Putamen (tissue), 1 donor: ENCODE measurements at regions not wholly inside any gene's neighbourhood (a gene's known extent, or its start where the extent isn't known, plus 50 kb on each side); places are given as distances from the start of the nearest gene placed in this dataset.

Source experiments
- DNase-seq: peaks from one replicate; pipeline ENCODE4 v3.0.0-alpha.2; 2016; ENCODE audit warnings: low spot score

- no peak for DNase-seq
These were observed 138.5 kb downstream of the RBM26 start for GRCh38 chr13:79267560-79267959.

GRCh38 chr13:79258489-79258888 lies 147.6 kb downstream of the RBM26 start:
- DNase-seq, result no peak

DNA sequence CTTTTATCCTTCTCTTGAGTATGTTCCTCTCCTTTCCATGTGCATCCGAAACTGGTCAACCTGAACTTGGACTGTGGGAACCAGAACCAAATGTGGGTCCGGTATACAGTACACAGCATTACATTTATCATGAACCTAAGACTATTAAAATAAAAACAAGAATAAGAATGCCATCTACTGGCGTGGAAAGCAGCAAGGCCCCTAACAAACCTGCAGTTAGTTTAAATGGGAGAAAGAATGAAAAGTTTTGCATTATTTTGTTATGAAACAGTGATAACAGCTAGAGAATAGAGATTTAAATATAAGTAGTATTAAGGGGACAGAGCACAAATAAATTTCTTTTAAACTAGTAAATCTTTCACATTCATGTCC lies 159.5 kb downstream of the RBM26 start:
- no peak for DNase-seq

GRCh38 chr13:79245937-79246577 lies 160.0 kb downstream of the RBM26 start:
- no peak for DNase-seq

DNA sequence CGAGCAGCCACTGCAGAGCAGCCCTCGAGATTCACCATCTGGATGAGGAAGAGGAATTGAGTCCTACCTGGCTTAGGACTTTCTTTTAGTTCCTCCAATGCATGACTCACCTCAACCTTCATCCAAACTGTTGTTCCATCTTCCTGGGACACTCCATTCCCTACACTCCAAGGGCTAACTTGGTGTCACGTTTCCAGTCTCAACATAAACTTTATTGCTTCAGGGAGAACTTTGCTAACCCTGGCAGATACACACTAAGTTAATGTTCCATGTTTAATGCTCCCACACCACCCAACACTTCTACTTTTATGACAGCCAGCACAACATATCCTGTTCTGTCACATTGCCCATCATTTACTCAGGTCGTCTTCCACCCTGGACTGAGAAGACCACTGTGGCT lies 164.4 kb downstream of the RBM26 start:
- no peak for DNase-seq

DNA sequence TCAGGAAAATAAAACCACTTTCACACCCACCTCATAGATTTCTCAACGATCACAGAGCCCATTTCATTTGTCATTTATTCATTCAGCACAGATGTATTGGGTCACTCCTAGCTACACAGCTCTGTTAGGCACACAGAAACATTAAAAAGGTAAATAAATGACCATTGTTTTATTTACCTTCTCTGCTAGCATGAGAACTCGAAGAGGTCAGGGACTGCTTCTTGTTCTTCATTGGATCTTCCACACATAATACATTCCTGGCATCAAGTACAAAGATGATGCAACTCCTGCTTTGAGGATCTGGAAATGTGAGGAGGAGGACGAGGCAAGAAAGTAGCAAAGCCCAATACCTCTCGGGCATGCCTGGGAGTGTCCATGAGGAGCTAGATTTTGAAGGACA lies 168.1 kb downstream of the RBM26 start:
- DNase-seq, result no peak

DNA sequence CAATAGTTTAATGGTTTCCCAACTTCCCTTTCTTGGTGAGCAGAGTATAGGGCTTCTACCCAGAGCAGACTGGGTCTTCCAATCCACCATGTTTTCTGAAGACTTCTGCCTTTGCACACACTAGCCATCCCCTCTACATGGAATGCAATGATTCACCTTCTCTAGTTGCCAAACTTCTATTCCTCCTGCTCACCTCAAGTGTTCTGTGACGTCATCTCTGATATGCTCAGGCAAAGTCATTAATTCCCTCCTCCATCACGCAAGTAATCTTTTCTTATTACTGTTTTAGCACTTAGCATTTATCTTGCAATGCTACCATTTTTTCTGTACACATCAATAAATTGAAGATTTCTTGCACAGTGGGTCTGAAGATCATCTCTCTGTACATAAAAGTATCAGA lies 174.2 kb downstream of the RBM26 start:
- DNase-seq, result no peak

- DNase-seq, result no peak
These were observed 176.3 kb downstream of the RBM26 start for GRCh38 chr13:79229761-79230160.

DNA sequence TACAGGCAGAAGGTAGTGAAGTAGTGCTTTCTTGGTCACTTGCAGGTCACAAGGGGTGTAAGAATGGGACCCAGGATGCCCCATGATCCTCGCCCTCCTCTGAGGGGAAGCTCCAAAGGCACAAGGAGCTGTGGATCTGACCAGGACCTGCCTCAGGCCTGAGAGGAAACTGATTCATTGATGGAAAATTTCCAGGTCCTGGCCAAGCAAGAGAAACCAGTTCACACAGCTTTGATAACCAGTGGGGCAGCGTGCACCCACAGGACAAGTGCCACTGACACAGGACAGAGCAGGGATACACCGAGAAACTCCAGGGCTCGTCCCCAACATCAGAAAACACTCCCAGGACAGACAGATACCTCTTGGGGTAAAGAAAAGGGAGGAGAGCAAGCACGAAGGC lies 177.1 kb downstream of the RBM26 start:
- no peak for DNase-seq

- no peak for DNase-seq
These were observed 178.6 kb downstream of the RBM26 start for GRCh38 chr13:79227418-79227817.

DNA sequence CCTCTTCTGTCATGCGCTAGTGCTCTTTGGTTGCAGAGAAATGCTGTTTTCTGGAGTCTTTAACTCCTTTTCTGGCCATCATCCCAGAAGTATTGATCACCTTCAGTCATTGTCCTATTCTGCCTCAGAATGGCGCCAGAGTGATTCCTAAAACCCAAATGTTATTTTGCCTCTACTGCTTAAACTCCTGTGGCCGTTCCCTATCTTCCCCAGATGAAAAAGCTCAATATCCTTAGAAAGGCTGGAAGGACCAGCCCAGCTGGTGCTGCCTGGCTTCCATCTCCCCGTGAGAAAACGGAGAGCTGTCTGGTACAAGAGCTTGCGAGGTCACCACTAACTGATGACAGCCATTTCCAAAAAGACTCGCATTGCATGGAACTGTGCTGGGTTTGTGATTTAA lies 179.1 kb downstream of the RBM26 start:
- DNase-seq, result no peak

DNA sequence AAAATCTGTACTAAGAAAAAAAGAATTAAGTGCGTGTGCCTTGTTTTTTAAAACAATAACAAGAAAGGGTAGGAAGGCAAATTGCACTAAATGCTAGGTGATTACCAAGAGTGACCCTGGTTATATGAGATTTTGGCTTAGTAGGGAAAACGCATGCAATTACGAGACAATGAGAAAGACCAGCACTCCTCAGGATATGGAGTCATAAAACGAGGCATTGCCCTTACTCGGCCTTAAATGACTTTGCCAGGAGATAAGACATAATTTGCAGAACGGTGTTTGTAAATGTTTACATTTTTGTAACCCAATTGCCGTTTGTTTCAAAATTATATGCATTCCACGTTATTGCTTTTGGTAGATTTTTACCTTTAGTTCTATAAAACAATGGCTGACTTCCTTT lies 179.8 kb downstream of the RBM26 start:
- DNase-seq, result no peak

- no peak for DNase-seq
These were observed 180.4 kb downstream of the RBM26 start for GRCh38 chr13:79225487-79226232.

- DNase-seq, result no peak
These were observed 183.4 kb downstream of the RBM26 start for GRCh38 chr13:79222427-79223205.

GRCh38 chr13:79212064-79212619 lies 193.9 kb downstream of the RBM26 start:
- DNase-seq, result no peak

DNA sequence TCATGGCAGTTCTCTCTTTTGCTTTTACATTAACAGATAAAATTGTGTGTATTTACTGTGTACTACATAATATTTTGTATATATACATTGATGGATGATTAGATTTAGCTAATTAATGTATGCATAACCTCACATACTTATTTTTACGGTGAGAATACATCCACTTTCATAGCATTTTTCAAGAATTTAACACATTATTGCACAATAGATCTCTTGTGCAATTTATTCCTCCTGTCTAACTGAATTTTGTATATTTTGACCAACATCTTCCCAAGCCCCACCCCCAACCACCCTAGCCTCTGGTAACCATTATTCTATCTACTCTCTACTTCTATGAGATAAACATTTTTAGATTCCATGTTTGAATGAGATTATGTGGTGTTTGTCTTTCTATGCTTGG lies 194.7 kb downstream of the RBM26 start:
- DNase-seq, result no peak

GRCh38 chr13:79197933-79198332 lies 208.1 kb downstream of the RBM26 start:
- no peak for DNase-seq

DNA sequence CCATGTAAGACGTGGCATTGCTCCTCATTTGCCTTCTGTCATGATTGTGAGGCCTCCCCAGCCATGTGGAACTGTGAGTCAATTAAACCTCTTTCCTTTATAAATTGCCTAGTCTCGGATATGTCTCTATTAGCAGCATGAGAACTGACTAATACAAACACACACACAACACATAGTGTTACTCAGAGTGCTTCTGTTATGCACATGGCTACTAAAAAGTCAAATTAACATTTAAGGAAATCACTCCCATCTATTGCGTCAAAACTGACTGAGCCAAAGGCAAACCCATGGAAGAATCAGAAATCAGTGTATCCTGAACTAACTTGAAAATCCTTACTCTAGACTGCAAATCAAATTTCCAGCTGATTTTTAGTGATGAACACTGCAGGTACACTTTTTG lies 209.2 kb downstream of the RBM26 start:
- DNase-seq, result no peak

DNA sequence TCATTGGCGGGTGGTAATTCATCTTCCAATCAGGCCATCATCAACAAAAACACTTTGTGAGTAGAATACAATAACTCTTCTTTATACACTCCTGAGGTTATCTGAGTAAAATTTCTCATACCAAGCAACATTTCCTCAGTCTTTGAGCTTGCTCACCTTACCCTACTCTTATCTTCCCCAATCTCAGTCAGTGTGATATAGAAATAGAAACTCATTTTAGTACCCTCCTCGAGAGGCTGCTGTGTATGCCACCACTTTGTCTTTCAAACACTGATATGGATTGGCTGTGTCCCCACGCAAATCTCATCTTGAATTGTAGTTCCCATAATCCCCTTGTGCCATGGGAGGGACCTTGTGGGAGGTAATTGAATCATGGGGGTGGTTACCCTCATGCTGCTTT lies 209.7 kb downstream of the RBM26 start:
- no peak for DNase-seq

- DNase-seq, result no peak
These were observed 211.3 kb downstream of the RBM26 start for GRCh38 chr13:79194727-79195126.

DNA sequence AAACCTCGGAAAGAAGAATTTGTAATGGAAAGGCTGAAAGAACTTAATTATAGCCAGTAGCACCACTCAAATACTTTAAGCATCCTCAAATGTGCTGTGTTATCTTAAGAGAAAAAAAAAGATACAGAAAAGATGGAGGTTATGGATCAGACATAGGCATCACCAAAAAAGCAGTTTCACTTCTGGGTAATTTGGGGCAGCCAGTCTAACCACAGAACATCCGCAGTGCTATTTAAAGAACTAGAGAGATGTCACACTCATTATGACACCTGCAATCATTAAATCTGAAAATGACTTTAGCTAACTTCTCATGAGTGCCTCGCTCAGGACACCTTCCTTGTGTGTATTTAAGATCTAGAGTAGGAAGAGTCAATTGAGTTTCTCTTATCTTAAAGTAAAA lies 211.8 kb downstream of the RBM26 start:
- DNase-seq, result no peak

GRCh38 chr13:79191501-79191900 lies 214.6 kb downstream of the RBM26 start:
- DNase-seq, result no peak

DNA sequence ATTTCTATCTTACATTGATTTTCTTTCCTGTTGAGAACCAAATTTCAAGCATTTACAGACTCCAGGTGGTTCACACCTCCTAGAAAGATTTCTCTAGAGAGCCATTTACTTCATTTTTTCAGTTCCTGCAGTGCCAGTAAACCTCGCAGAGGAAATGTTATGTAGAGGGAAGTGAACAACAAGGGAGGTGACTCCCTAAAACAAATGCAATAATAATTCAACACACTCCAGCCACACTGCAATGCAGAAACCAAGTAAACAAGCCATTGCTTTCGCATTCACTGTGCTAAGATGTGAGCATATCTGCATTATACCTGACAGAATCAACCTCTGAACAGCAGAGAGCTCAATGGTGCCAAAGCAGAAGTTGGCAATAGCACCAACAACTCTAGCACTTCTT lies 215.1 kb downstream of the RBM26 start:
- DNase-seq, result no peak
